ENCODE measurements at regions not wholly inside any gene's neighbourhood (a gene's known extent, or its start where the extent isn't known, plus 50 kb on each side); places are given as distances from the start of the nearest gene placed in this dataset.

- DNase-seq, result no peak
Observed at GRCh38 chr5:3031733-3032378, 280.4 kb upstream of the IRX2 start.

- no peak for DNase-seq
Observed at GRCh38 chr5:3030511-3031165, 279.2 kb upstream of the IRX2 start.

GRCh38 chr5:3029396-3029795, 277.9 kb upstream of the IRX2 start:
- DNase-seq, result no peak

- no peak for DNase-seq
Observed at GRCh38 chr5:3027866-3028635, 276.6 kb upstream of the IRX2 start.

- no peak for DNase-seq
Observed at GRCh38 chr5:3027185-3027865, 275.8 kb upstream of the IRX2 start.

- no peak for DNase-seq
Observed at GRCh38 chr5:3026651-3027050, 275.2 kb upstream of the IRX2 start.

GRCh38 chr5:3026099-3026498, 274.6 kb upstream of the IRX2 start:
- no peak for DNase-seq

- no peak for DNase-seq
Observed at GRCh38 chr5:3025392-3025791, 273.9 kb upstream of the IRX2 start.

- no peak for DNase-seq
Observed at GRCh38 chr5:3024976-3025375, 273.5 kb upstream of the IRX2 start.

GRCh38 chr5:3024554-3024953, 273.1 kb upstream of the IRX2 start:
- DNase-seq, result no peak

- DNase-seq, result no peak
Observed at GRCh38 chr5:3024126-3024525, 272.6 kb upstream of the IRX2 start.

- no peak for DNase-seq
Observed at GRCh38 chr5:3023656-3024055, 272.2 kb upstream of the IRX2 start.

GRCh38 chr5:3022665-3023064, 271.2 kb upstream of the IRX2 start:
- DNase-seq, result no peak

GRCh38 chr5:3020426-3020825, 268.9 kb upstream of the IRX2 start:
- no peak for DNase-seq

GRCh38 chr5:3019045-3019444, 267.6 kb upstream of the IRX2 start:
- no peak for DNase-seq

- DNase-seq, result no peak
Observed at GRCh38 chr5:3011764-3012017, 260.2 kb upstream of the IRX2 start.

- no peak for DNase-seq
Observed at GRCh38 chr5:3010953-3011763, 259.7 kb upstream of the IRX2 start.

GRCh38 chr5:3010301-3010952, 258.9 kb upstream of the IRX2 start:
- DNase-seq, result no peak

GRCh38 chr5:3009605-3010004, 258.1 kb upstream of the IRX2 start:
- no peak for DNase-seq

GRCh38 chr5:3007577-3007976, 256.1 kb upstream of the IRX2 start:
- no peak for DNase-seq

GRCh38 chr5:3006961-3007551, 255.6 kb upstream of the IRX2 start:
- DNase-seq, result no peak

GRCh38 chr5:3006526-3006925, 255.0 kb upstream of the IRX2 start:
- DNase-seq, result no peak

Data from T-helper 2 cell (primary cell).